HFFc6 (cell line): ENCODE measurements at regions not wholly inside any gene's neighbourhood (a gene's known extent, or its start where the extent isn't known, plus 50 kb on each side); places are given as distances from the start of the nearest gene placed in this dataset.
"Not testable (repeated sequence)": the region's sequence is repeated elsewhere in the genome, so short reads cannot be mapped to it uniquely, and the experiment has no call there.

Experiments used
- DNase-seq: peaks from one replicate; pipeline ENCODE4 v3.0.0-alpha.2; 2018
- H3K27ac Mint-ChIP-seq: 2 replicates; pipeline ENCODE4 v1.8.0; 2020; ENCODE audit warnings: mild to moderate bottlenecking, mixed read lengths
- H3K27me3 Mint-ChIP-seq: 2 replicates; pipeline ENCODE4 v1.8.0; 2021; ENCODE audit warnings: mild to moderate bottlenecking, moderate library complexity, mixed read lengths; ENCODE audit not compliant: insufficient read depth
- H3K36me3 Mint-ChIP-seq: 2 replicates; pipeline ENCODE4 v1.8.0; 2021; ENCODE audit warnings: low read depth, mixed read lengths
- H3K4me1 Mint-ChIP-seq: 2 replicates; pipeline ENCODE4 v1.8.0; 2020; ENCODE audit warnings: low read depth, mixed read lengths
- H3K4me3 Mint-ChIP-seq: 2 replicates; pipeline ENCODE4 v1.8.0; 2020; ENCODE audit warnings: mild to moderate bottlenecking, moderate library complexity, mixed read lengths
- H3K9me3 Mint-ChIP-seq: 2 replicates; pipeline ENCODE4 v1.8.0; 2020; ENCODE audit warnings: mild to moderate bottlenecking, mixed read lengths
- TF ChIP-seq, protein P1 (sequence below): fragments of 200-600 bp; sonication (generic); IDR thresholded peaks from 2 replicates; pipeline ENCODE4 v1.5.0; 2021; ENCODE audit warnings: antibody characterized with exemption, mild to moderate bottlenecking

- H3K4me3 Mint-ChIP-seq = no peak overlapping the region
- DNase-seq = no peak
- H3K27me3 Mint-ChIP-seq = peaks cover 21% of the 10 kb centered on the region
- H3K4me1 Mint-ChIP-seq = peaks cover 5% of the 10 kb centered on the region; the same call in 1 of the 2 replicates
- TF ChIP-seq, protein P1, sequence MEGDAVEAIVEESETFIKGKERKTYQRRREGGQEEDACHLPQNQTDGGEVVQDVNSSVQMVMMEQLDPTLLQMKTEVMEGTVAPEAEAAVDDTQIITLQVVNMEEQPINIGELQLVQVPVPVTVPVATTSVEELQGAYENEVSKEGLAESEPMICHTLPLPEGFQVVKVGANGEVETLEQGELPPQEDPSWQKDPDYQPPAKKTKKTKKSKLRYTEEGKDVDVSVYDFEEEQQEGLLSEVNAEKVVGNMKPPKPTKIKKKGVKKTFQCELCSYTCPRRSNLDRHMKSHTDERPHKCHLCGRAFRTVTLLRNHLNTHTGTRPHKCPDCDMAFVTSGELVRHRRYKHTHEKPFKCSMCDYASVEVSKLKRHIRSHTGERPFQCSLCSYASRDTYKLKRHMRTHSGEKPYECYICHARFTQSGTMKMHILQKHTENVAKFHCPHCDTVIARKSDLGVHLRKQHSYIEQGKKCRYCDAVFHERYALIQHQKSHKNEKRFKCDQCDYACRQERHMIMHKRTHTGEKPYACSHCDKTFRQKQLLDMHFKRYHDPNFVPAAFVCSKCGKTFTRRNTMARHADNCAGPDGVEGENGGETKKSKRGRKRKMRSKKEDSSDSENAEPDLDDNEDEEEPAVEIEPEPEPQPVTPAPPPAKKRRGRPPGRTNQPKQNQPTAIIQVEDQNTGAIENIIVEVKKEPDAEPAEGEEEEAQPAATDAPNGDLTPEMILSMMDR = no peak
- no peaks in the 10 kb centered on the region for H3K36me3 Mint-ChIP-seq
- no peak overlapping the region for H3K27ac Mint-ChIP-seq
- H3K9me3 Mint-ChIP-seq = no peaks in the 10 kb centered on the region
Observed at GRCh38 chr20:1737134-1737533, 79.6 kb upstream of the SIRPG start.

- Mint-ChIP-seq H3K36me3 (no peaks in the 10 kb centered on the region), H3K27ac (no peak overlapping the region), H3K9me3 (no peaks in the 10 kb centered on the region), H3K4me3 (no peak overlapping the region), H3K4me1 (no peaks in the 10 kb centered on the region), H3K27me3 (peaks cover 27% of the 10 kb centered on the region)
- no peak for DNase-seq
- TF ChIP-seq, protein P1 = no peak
Observed at GRCh38 chr20:1735417-1736089, 78.0 kb upstream of the SIRPG start.

GRCh38 chr20:1734269-1734858, 76.8 kb upstream of the SIRPG start:
- TF ChIP-seq, protein P1 = peak; percentile 33; the same call in 1 of the 2 replicates
- peak; percentile 34 for DNase-seq
- Mint-ChIP-seq H3K27me3 (peaks cover 27% of the 10 kb centered on the region), H3K36me3 (no peaks in the 10 kb centered on the region), H3K27ac (no peak overlapping the region), H3K4me3 (no peak overlapping the region), H3K9me3 (no peaks in the 10 kb centered on the region), H3K4me1 (no peaks in the 10 kb centered on the region)

GRCh38 chr20:1731828-1732375, 74.3 kb upstream of the SIRPG start:
- not testable (repeated sequence) for H3K4me3 Mint-ChIP-seq, DNase-seq, H3K36me3 Mint-ChIP-seq, H3K4me1 Mint-ChIP-seq, H3K9me3 Mint-ChIP-seq, H3K27ac Mint-ChIP-seq
- H3K27me3 Mint-ChIP-seq = peaks cover 22% of the 10 kb centered on the region

DNA sequence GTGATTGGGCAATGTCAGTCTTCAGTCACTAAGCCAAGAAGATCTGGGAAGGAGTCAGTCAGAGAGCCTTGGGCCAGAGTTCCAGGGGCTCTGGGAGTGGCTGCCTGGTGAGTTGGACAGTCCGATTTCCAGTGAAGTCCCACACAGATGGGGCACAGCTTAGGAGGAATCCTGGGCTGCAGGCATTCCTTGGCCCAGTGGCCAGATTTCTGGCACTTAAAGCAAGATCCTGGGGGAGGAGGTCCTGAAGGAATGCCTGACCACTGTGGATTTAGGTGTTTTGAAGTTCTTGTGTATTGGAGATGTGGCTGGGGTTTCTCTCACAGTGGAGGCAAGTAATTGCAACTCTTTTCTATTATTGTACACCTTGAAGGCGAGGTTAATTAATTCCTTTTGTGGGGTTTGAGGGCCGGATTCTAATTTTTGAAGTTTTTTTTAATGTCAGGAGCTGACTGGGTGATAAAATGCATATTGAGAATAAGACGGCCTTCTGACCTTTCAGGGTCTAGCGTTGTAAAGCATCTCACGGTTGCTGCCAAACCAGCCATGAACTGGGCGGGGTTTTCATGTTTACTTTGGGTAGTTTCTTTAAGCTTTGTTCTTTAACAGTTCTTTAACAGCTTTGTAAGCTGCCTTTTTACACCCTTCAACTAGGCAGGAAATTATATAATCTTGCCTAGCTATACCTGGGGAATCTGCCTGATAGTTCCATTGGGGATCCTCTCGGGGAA, 73.6 kb upstream of the SIRPG start:
- not testable (repeated sequence) for DNase-seq, H3K4me1 Mint-ChIP-seq, H3K9me3 Mint-ChIP-seq, H3K27ac Mint-ChIP-seq, H3K4me3 Mint-ChIP-seq, H3K36me3 Mint-ChIP-seq
- peaks cover 22% of the 10 kb centered on the region for H3K27me3 Mint-ChIP-seq

GRCh38 chr20:1727303-1727702, 69.7 kb upstream of the SIRPG start:
- not testable (repeated sequence) for H3K4me3 Mint-ChIP-seq, H3K9me3 Mint-ChIP-seq, H3K36me3 Mint-ChIP-seq, DNase-seq, H3K27ac Mint-ChIP-seq, H3K4me1 Mint-ChIP-seq
- H3K27me3 Mint-ChIP-seq = peaks cover 24% of the 10 kb centered on the region

DNA sequence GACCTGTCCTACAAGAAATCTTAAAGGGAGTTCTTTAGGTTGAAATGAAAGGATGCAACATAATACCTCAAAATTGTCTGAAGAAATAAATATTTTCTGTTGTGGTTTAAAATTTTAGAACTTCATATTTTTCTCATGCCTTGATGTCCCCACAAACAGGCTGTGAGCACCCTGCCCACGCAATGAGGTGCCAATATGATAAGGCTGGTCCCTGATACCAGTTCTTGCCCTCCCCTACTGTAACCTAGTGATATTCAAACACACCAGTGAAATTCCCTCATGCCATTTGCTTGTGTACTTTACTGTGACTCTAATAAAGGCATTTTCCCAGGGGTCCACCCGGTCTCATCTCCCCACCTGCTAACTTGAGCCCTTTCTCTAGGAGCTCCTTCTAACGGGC, 67.3 kb upstream of the SIRPG start:
- DNase-seq = no peak
- Mint-ChIP-seq H3K9me3 (peaks cover 4% of the 10 kb centered on the region; the same call in 1 of the 2 replicates), H3K4me1 (peaks cover 3% of the 10 kb centered on the region), H3K36me3 (no peaks in the 10 kb centered on the region), H3K27ac (no peak overlapping the region), H3K27me3 (peaks cover 11% of the 10 kb centered on the region), H3K4me3 (no peak overlapping the region)
- TF ChIP-seq, protein P1 = no peak
